PC-3 (cell line): ENCODE measurements at regions not wholly inside any gene's neighbourhood (a gene's known extent, or its start where the extent isn't known, plus 50 kb on each side); places are given as distances from the start of the nearest gene placed in this dataset.

Experiments used
- CTCF ChIP-seq: fragments of 300-600 bp; sonication (generic); conservative IDR thresholded peaks from 2 replicates; pipeline ENCODE4 v1.5.1; 2017; ENCODE audit warnings: antibody characterized with exemption, low read depth, mild to moderate bottlenecking, low read length
- EZH2 ChIP-seq: fragments of 300-600 bp; sonication (generic); IDR thresholded peaks from one replicate; pipeline ENCODE4 v1.6.1; 2017; ENCODE audit warnings: antibody characterized with exemption, mild to moderate bottlenecking, low read length; ENCODE audit not compliant: unreplicated experiment
- EZH2phosphoT487 ChIP-seq: fragments of 300-600 bp; sonication (generic); IDR thresholded peaks from 2 replicates; pipeline ENCODE4 v1.6.1; 2018; ENCODE audit warnings: mild to moderate bottlenecking, antibody characterized with exemption, low read length, borderline replicate concordance

GRCh38 chr22:44429941-44430587 lies 68.0 kb downstream of the RTL6 start:
- TF ChIP-seq EZH2 (no peak), CTCF (no peak), EZH2phosphoT487 (no peak)
